GM19395 (cell line): ENCODE measurements at regions not wholly inside any gene's neighbourhood (a gene's known extent, or its start where the extent isn't known, plus 50 kb on each side); places are given as distances from the start of the nearest gene placed in this dataset.
"Not testable (repeated sequence)": the region's sequence is repeated elsewhere in the genome, so short reads cannot be mapped to it uniquely, and the experiment has no call there.

Experiments
- ATAC-seq: cut with Tn5 transposase; IDR thresholded peaks from one replicate; pipeline ENCODE4 v1.9.1; 2021; ENCODE audit warnings: mild to moderate bottlenecking, moderate library complexity; ENCODE audit not compliant: unreplicated experiment

DNA sequence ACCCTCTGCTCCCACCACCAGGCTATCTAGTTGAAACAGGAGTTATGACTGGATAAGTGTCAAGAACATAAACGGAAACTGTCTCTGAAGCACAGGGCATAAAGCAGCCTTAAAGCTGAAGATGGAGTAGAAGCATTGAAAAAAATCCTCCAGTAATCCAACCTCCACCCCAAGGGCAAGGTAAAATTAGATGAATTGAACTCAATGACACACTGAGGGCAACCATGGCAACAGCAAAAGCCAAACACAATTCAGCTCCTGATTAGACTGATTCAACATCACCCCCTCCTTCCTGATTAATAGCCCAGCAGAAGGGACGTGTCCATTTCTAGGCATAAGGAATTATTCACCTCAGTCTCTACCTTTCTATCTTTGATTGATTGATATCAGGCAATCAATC lies 183.2 kb upstream of the MAP3K1 start:
- ATAC-seq = no peak

DNA sequence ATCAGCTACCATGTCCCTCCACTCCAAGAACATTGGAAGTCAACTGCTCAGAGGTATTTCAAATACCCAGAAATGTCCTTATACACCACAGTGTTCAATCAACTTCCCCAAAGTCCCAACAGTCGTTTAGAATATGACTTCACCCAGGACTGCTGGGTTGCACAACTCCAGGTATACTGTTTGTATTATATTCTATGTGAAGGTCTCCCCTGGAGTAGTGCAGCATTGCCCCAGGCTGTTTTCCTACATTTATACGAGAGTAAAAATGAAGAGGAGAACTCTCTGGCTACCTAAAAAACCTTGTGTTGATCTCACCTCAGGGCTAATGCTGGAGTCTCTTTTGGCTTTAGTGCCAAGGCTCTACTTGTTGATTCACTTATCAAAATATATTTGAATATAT lies 183.6 kb upstream of the MAP3K1 start:
- ATAC-seq = no peak

DNA sequence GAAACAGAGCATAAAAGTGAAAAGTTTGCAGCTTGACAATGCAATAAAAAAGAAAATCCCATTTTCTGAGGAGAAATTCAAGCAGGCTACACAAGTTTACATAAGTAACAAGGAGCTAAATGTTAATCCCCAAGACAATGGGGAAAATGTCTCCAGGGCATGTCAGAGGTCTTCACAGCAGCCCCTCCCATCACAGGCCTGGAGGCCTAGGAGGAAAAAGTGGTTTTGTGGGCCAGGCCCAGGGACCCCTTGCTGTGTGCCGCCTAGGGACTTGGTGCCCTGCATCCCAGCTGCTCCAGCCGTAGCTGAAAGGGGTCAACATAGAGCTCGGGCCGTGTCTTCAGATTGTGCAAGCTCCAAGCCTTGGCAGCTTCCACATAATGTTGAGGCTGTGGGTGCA lies 186.7 kb upstream of the MAP3K1 start:
- not testable (repeated sequence) for ATAC-seq

DNA sequence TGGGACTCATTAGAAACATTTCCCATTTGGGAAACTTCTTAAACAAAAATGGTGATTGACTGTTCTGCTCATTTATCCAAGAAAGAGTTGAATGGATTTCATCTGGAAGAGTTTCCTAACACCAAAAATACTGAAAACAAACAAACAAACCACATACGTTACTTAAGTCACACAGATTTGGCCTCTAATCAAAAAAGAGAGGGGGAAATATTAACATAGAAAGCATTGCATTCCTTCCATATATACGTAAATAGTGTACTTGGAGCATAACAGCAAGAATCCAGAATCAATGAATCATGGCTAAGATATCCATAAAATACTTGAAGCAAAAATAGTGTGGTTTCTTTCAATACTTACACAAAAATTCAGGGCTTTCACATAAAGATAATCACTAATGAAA lies 189.8 kb upstream of the MAP3K1 start:
- ATAC-seq = no peak

DNA sequence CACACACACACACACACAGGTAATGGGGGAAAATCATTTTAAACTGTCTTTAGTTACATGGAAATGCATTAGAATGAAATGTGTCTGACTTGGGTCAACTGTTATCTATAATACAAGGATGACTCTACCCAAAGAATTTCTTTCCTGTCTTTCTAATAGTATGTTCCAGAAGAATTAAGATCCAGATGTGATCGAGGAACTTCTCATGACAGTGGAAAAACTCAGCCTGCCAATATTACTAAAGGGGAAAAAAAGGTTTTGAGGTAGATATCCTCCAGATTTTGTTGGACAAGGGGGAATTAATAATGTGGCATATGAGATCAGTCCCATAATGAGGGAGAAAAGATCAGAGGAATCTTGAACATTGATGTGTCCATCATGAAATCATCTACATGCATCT lies 190.6 kb upstream of the MAP3K1 start:
- no peak for ATAC-seq

DNA sequence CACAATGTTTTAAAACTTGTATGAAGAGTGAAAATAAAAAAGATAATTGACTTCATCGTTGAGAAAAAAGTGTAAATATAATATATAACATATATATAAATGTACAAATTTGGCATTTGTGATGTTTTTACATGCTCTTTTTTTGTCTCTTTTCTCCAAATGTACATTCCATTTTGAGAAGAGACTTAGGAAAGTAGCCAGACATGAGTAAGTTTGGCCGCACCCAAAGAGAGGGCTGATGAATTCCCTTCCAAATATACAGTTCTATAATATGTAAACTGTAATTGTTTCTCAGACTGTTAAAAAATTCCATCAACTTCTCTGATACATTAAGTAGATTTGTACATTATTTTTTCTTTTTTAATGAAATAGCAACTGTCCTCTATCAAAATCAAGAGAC lies 193.2 kb upstream of the MAP3K1 start:
- no peak for ATAC-seq

DNA sequence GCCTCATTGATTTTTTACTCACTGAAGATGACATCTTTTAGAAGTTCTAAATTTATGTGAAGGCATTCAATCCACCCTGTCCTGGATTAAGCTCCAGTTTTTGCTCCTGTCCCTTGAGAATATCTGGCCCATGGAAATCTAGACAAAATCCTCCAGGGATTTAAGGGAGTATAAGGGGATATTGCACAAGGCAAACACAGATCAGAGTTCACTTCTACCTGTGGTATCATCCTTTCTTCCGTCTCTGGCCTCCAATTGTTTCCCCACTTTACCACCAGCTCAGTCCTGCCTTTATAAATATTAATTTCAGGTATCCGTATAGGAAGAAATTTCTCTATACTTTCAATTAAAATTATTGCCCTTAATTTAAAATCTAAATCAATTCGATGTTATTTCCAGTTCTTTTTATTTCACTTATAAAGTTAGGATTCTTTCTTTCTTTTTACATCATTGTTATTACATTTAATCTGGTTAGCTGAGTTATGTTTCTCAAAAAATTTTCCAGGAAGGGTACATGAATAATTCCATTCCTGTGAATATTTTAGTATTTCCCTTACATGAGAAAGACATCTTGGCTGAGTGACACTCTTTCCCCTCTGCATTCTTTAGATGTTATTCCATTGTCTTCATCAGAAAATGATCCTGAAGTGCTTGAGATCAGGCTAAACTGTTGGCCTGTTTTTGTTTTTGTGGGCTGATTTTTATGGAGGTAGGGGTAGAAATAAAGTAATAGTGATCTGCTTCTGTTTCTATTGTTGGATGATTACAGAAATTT lies 194.3 kb upstream of the MAP3K1 start:
- ATAC-seq = no peak

DNA sequence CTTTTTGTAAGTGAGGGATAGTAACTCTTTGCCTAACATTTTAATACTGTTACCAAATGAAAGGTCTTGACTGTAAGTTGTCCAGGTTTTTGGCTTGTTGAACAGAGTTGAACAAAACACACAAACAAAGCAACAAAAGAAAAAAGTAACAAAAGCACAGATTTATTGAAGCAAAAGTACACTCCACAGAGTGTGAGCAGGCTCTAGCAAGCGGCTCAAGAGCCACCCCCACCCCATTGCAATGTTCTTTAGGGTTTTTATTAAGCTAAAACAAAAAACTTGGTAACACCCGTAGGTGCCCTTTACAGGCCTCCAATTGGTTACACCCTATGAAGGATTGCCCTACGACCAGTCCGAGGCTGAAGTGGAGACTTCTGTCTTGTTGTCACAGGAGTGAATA lies 197.4 kb upstream of the MAP3K1 start:
- no peak for ATAC-seq

DNA sequence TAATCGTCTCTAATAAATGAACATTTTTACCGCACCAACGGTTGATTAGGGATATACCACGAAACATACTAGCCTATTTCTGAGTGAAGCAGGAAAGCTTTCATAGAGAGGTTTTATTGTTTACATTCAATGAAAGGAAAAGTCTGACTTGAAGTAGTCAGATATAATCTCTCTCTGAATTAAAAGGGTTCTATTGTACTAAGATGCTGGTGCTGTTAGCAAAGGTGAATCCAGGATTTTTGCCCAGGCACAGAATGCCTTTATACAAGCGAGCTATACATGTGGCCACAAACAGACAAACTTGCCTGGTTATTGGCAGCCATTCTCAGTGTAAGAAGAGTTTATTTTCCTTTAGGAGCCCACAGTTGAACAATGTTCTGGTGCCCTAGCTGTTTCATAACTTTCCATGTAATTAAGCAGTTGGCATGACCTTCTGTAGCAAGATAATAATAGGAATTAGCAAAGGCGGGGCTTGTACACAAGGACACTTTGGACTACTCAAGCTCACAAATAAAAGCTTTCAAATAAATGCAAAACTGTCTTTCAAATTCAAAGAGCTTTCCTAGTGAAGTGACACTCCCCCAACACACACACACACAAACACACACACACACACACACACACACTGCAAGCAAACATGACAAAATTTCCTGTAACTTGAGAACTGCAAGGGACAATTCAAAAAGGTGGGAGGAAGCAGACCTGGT lies 198.7 kb upstream of the MAP3K1 start:
- ATAC-seq = no peak

DNA sequence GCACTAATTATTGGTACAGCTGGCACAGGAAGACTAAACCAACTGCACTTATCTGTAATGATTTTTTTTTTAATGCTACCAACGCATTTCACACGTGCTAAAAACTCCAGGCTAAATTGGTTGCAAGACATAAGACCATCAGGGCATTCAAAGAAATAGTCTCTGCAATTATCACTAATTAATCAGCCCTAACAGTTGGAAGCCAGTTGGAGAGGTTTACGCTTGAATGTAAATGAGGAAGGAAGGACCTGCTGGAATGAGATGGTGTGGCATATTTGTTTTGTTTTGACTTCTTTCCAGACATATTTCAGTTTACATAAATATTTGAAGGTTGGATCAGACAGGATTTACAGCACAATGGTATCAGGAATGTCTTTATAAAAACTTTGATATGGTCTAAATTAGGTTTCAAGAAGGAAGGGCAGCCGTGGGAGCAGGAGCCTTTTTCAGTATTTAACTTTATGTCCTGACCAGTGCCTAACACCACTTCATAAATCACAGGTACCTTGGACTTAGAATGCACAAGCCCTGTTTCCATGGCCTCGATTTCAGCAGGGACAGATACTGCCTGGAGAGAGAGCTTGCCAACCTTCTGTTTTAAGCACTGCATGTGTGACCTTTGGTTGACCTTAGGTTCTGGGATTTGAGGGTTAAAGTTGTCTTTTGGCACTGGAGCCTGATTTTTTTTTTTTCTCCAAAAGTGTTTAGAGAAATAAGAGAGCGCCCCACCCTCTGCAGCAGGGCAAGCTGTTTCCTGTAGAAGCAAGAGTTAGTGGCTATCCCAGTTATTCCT lies 199.8 kb upstream of the MAP3K1 start:
- no peak for ATAC-seq

DNA sequence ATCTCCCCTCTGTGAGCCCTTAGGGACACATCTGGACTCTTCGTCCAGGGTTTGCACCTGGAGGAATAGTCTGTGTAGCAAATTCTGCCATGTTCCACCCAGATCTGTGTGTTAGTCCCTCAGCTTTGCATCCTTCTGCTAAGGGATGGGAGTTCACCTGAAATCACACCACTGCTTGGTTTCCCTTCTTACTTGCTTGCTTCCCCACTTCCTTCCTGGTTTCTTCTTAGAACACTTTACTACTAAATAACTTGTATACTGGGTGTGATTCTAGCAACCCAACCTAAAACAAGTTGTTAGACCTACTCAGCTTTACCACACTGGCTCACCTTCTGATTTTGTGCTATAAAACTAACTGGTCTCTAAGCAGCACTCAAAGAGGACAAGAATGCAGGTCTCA lies 202.6 kb upstream of the MAP3K1 start:
- no peak for ATAC-seq

DNA sequence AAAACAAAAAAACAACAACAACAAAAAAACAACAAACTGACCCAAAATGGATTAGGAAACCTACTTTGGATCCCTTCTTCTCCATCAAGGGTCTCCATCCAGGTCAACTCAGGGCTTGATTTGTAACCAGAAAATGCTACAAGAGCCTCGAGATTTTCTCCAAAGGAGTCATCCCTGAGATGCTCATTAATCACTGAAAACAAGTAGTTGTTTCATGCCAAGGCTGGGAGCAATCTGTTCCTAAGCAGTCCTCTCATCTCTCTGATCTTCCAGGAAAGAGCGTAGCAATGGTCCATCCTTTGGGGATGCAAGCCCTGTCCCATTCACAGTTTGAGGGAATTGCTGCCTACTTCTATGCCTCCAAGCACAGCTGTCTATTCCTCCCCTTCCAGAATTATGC lies 203.0 kb upstream of the MAP3K1 start:
- no peak for ATAC-seq

DNA sequence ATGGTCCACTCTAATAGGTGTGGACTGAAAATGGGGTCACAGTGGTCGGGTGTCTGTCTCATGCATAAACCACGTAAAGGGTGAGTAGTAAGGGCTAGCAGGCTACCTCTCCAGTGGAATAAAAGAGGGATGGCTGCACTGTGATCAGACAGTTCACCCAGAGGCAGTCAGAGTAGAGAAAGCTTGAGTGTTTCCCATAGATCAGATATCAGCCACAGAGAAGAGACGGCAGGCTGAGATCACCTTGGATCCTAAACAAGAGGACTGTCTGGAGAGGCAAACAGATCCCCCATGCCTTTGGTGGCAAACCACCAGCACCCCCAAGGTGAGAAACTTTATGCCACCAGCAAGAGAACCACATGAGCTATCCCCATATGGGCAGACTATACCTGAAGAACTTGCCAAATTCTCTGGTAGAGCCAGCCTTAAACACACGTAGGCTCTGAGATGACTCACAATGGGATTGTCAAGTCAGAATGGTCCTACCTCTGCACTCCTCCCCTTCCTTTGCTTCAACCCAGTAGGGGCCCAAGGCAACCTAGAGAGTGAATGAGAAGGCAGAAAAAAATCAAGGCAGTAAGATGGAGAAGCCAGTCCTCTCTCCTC lies 205.2 kb upstream of the MAP3K1 start:
- no peak for ATAC-seq

DNA sequence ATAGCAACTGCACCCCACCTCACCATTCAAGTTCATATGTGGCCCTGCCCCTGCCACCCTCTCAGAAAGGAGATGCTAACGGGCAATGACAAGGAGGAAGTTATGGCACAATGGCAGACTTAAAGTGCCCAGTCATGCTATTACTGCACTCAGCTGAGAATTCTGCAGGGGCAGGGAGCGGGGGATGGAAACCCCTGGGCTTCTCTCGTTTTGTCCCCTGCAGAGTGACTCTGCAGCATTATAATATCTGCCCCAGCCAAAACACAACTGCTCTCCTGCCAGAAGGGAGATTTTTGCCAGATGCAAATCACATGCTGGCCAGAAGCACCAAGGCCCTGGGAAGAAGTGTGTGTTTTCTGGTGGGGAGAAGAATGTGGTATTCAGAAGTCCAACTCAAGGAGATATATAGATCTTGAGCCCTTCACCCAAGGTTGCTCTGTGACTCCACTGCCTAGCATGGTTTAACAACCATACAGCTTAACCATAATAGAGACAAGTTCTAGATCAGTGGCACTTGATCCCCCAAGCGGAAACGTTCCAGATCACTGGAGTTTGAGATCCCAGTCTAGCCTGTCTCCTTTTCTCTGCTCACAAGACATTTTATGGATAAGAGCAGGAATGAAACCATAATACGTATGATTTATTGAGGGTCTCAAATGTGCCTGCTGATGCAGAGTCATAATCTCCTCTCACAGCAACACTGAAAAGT lies 207.0 kb upstream of the MAP3K1 start:
- no peak for ATAC-seq

DNA sequence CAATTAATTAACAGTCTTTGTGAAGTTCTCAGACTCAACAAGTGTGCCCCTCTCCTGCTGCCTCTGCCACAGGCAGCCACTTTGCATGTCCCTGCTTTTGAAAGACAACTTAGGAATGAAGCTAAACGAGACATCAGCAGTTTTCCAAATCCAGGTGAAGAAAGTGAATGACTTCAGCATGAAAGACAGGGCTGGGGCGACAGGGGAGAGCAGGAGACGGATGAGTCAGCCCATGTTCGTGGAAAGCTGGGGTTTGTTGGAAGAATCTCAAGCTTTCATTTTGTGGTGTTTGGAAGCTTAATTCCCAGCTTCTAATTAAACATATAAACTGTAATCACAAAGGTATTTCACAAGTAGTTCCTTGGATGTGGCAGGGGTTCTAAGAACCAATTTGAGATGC lies 207.8 kb upstream of the MAP3K1 start:
- ATAC-seq = no peak

DNA sequence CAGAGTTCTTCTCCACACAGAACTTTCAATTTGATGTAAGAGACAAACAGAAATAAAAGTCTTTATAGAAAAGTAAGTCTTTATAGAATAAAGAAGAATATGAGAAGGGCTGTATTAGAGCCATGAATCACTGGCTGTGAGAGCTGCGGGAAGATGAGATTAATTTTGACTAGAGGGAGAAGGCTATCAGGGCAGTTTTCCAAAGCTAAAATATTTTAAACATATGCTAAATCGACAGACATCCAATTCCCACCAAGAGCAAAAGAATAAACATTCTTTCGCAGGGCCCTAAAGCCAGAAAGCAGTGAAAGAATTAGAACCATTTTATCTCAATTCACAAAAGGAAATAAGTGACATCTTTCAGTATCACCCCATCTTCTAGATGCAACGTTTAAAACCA lies 208.3 kb upstream of the MAP3K1 start:
- ATAC-seq = no peak

DNA sequence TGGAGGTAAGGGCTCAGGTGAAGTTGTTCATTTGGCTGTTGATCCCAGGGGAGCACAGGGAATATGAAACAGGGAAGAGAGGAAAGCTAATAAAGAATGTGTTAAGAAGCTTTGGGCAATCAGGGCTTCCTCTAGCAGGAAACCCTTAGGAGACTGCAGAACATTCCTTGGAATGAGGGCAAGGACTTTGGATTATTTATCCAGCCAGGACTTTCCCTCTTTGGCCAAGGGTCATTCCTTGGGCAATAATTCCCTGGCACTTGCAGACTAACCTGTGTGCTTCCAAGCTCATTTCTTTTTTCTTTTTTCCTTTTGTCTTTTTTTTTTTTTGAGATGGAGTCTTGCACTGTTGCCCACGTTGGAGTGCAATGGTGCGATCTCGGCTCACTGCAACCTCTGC lies 209.2 kb upstream of the MAP3K1 start:
- no peak for ATAC-seq

DNA sequence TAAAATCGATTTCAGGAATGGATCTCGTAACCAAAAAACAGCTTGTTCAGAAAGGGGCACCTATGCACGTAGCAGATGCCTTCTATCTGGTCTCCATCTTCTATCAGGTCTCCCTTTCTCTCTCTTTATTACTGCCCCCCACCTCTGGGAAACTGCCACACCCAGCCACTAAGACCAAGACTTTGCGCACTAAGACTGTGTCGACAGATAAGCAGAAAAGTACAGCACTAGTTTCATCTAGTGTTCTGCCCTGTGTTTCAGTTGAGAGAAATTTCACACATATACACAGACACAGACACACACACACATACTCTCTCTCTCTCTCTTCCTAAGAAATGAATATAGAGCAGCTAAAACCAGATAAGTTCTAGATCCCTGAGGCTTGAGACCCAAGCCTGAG lies 210.1 kb upstream of the MAP3K1 start:
- ATAC-seq = no peak

DNA sequence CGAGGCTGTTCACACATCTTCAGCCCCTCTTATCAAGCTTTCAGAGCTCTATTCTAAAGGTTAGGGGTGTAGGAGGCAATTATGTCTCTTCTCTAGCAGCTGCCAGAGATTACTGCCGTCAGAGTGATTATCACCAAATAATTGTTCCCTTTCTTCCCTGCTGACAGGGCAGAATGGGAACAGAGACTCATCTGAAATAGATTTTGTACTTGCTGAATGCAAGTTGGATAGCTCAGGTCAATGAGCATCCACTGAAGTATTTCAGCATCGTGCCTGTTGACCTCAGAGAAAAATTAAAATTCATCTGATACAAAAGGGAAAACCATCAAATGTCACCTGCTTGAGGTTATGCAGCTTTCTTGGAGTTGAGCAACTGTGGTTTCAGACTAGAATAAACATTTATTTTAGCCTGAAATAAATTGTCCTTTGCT lies 213.7 kb upstream of the MAP3K1 start:
- no peak for ATAC-seq

DNA sequence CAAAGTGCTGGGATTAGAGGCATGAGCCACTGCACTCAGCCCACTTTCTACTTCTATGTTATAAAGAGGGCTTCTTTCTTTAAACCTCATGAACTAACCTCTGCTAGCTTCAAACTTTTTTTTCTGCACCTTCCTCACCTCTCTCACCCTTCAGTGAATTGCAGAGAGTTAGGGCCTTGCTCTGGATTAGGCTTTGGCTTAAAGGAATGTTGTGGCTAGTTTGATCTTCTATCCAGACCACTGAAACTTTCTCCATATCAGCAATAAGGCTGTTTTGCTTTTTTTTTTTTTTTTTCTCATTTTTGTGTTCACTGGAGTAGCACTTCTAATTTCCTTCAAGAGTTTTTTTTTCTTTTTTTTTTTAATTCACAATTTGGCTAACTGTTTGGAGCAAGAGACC lies 216.4 kb upstream of the MAP3K1 start:
- no peak for ATAC-seq

DNA sequence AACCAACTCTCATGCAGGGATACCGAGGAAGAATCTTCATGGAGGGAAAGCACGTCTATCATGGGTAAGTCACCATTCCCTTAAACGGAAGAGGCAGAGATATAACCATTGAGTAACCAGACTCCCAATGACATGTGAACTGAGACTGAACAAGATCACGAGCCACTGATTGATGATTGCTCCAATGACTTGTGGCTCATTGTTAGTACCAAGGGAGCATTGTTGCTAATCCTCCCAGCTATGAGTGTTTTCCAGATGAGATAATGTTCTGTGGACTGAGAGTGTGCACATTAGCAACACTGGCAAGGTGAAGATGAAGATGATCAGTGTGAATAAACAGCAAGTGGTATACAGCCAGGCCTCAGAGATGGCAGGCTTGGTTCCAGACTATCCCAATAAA lies 219.2 kb upstream of the MAP3K1 start:
- ATAC-seq = no peak
